Common myeloid progenitor, CD34-positive (primary cell): ENCODE measurements at regions not wholly inside any gene's neighbourhood (a gene's known extent, or its start where the extent isn't known, plus 50 kb on each side); places are given as distances from the start of the nearest gene placed in this dataset.

Source experiments
- CTCF ChIA-PET: fragments of 350-600 bp; sonication (Branson Sonifier 250); formaldehyde crosslinking; loops from one replicate; lab custom pipeline; 2021; ENCODE audit warnings: antibody characterized with exemption; lab: Charles Lee
- POLR2A ChIA-PET: fragments of 350-600 bp; sonication (Branson Sonifier 250); formaldehyde crosslinking; loops from one replicate; lab custom pipeline; 2021; ENCODE audit warnings: antibody characterized with exemption; lab: Charles Lee
- DNase-seq, 3 donors: peaks; one replicate each; pipeline versions ENCODE4 v3.0.0 to v3.0.0-alpha.2; 2013
- H3K27ac ChIP-seq, 2 experiments: 1 replicate in 1 of 2; 2 replicates in 1 of 2; pipeline ENCODE4 v1.7.0; 2013; ENCODE audit warnings: inconsistent platforms in 2 of 2, low read length in 2 of 2, mild to moderate bottlenecking in 2 of 2, low read depth in 1 of 2, moderate library complexity in 1 of 2; ENCODE audit not compliant: severe bottlenecking in 2 of 2, insufficient read depth in 1 of 2, poor library complexity in 1 of 2
- H3K27me3 ChIP-seq, 5 experiments: replicated peaks in 2 of 5; 1 replicate in 3 of 5; 2 replicates in 2 of 5; pipeline versions ENCODE4 v1.6.1 to v1.7.0; 2013; ENCODE audit warnings: low read length in 4 of 5, mild to moderate bottlenecking in 2 of 5, moderate library complexity in 2 of 5, inconsistent platforms in 1 of 5; ENCODE audit not compliant: insufficient read depth in 5 of 5, control insufficient read depth in 4 of 5
- H3K36me3 ChIP-seq, 4 experiments: 1 replicate in 2 of 4; 2 replicates in 2 of 4; pipeline versions ENCODE4 v1.6.1 to v1.7.0; 2013; ENCODE audit warnings: low read length in 3 of 4, control low read depth in 1 of 4, mild to moderate bottlenecking in 1 of 4; ENCODE audit not compliant: control insufficient read depth in 4 of 4, insufficient read depth in 4 of 4
- H3K4me1 ChIP-seq, 4 experiments: 1 replicate in 3 of 4; 2 replicates in 1 of 4; pipeline versions ENCODE4 v1.6.1 to v1.7.1; 2013; ENCODE audit warnings: low read length in 3 of 4, mild to moderate bottlenecking in 3 of 4, control low read depth in 1 of 4, inconsistent platforms in 1 of 4, moderate library complexity in 1 of 4; ENCODE audit not compliant: control insufficient read depth in 4 of 4, insufficient read depth in 4 of 4; ENCODE audit errors: control extremely low read depth in 1 of 4
- H3K4me3 ChIP-seq, 7 experiments: 1 replicate in 4 of 7; 2 replicates in 3 of 7; pipeline versions ENCODE4 v1.5.1 to v1.7.0; 2013; ENCODE audit warnings: mild to moderate bottlenecking in 7 of 7, low read length in 6 of 7, moderate library complexity in 6 of 7, inconsistent platforms in 2 of 7, low read depth in 2 of 7, control low read depth in 1 of 7; ENCODE audit not compliant: insufficient read depth in 4 of 7, control insufficient read depth in 1 of 7; ENCODE audit errors: extremely low read depth in 1 of 7
- H3K9me3 ChIP-seq, 5 experiments: 1 replicate in 4 of 5; 2 replicates in 1 of 5; pipeline versions ENCODE4 v1.6.1 to v1.7.1; 2013; ENCODE audit warnings: low read length in 4 of 5, mild to moderate bottlenecking in 2 of 5, inconsistent platforms in 1 of 5, low read depth in 1 of 5, moderate library complexity in 1 of 5; ENCODE audit not compliant: control insufficient read depth in 4 of 5, insufficient read depth in 2 of 5; ENCODE audit errors: control extremely low read depth in 1 of 5
- WGBS: methylation state at CpG from one replicate; pipeline ENCODE4 v1.1.5; 2013; ENCODE audit not compliant: insufficient coverage; 5-methylcytosine and 5-hydroxymethylcytosine counted together

DNA sequence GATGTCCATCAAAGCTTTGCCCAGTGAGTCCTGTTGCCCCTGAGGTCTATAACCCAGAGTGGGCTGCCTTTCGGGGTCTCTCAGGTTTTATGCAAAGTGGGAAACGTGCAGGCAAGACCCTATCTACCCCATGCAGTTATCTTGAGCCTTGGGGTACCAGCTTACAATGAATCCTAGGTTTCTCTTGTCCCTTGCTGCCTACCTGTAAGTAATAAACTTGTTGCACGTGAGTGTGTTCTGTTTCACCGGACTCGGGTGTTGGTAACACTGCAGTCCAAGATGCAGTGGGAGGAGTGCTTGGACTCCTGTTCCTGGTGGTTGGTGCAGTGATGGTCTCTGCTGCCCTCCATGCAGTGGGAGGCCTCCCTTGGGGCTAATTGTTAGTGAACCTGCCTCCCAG is 85.6 kb upstream of the ALDH1B1 start:
- no peak overlapping the region for H3K27ac ChIP-seq
- no peak for DNase-seq
- H3K36me3 ChIP-seq = no peaks in the 10 kb centered on the region
- peaks cover 0 to 4% (median 0%) of the 10 kb centered on the region in 5 experiments for H3K27me3 ChIP-seq
- peaks cover 0 to 5% (median 0%) of the 10 kb centered on the region in 4 experiments for H3K4me1 ChIP-seq
- ChIA-PET CTCF (no interaction called here), POLR2A (no interaction called here)
- 75% methylated on average over 2 of the region's 5 CpGs for WGBS
- H3K9me3 ChIP-seq = no peaks in the 10 kb centered on the region
- no peak overlapping the region for H3K4me3 ChIP-seq

DNA sequence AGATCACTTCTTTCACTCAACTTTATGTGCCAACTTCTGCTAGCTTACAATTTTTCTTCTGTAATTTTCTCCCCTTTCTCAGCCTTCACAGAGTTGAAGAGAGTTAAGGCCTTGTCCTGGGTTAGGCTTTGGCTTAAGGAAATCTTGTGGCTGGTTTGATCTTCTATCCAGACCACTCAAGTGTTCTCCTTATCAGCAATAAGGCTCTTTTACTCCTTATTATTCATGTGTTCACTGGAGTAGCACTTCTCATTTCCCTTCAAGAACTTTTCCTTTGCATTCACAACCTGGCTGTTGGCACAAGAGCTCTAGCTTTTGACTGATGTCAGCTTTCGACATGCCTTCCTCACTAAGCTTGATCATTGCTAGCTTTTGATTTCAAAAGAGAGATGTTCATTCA is 86.9 kb upstream of the ALDH1B1 start:
- WGBS = no CpG with 5 or more reads among the region's 1 CpG
- CTCF ChIA-PET = no interaction called here

DNA sequence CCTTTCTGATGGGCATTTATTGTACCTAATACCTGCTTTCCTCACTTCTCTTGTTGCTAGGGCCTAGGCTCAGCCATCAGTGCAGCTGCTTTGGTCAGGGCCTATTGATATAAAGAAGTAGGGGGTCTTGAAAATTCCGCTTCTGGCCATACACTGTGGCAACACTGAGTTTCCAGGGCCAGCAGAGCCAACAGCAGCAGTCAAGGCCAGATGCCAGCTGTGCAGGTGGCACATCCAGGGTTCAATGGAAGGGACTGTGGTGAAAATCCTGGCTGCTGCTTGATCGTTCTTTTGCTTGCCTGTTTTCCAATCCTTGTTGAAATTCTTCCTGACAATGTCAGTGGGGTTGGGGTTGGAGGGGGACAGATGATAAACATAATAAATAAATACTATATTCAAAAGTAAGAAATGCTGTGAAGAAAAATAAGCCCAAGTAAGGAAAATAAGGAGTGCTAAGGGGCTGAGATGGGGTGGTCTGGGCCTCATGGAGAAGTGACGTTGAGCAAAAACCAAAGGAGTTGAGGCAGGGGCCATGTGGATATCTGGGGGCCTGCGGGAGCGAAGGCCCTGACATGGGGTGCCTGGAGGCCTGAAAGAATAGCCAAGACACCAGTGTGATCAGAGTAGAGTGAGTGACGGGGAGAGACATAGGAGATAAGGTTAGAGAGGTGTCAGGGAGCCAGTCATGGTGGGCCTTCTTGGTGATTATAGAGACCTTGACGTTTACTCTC is 91.0 kb upstream of the ALDH1B1 start:
- H3K4me3 ChIP-seq = no peak overlapping the region
- ChIA-PET POLR2A (no interaction called here), CTCF (no interaction called here)
- H3K4me1 ChIP-seq = no peaks in the 10 kb centered on the region
- no peaks in the 10 kb centered on the region for H3K27me3 ChIP-seq
- WGBS = 92% methylated on average over 6 of the region's 7 CpGs
- no peak overlapping the region for H3K27ac ChIP-seq
- DNase-seq = no peak
- H3K36me3 ChIP-seq = no peaks in the 10 kb centered on the region
- no peaks in the 10 kb centered on the region for H3K9me3 ChIP-seq

More for the DNA sequence above, 86.9 kb upstream of the ALDH1B1 start:
- H3K27me3 ChIP-seq = peaks cover 0 to 4% (median 0%) of the 10 kb centered on the region in 5 experiments
- H3K4me1 ChIP-seq = peaks cover 0 to under 1% (median 0%) of the 10 kb centered on the region in 4 experiments
- H3K9me3 ChIP-seq = no peaks in the 10 kb centered on the region
- no peak overlapping the region for H3K4me3 ChIP-seq
- H3K27ac ChIP-seq = no peak overlapping the region
- no peak for DNase-seq
- H3K36me3 ChIP-seq = no peaks in the 10 kb centered on the region
- POLR2A ChIA-PET = no interaction called here

DNA sequence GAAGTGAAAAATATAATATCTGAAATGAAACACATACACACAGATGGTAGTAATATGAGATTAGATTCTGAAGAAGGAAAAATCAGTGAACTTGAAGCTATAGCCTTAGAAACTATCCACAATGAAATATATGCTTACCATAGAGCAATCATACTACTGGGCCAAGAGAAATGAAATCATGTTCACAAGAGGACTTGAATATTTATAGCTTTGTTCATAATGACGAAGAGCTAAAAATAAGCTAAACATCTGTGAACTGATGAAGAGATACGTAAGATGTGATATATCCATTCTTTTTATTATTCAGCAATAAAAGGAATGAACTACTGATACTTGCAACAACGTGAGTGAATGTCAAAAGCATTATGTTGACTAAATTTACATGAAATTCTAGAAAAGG is 92.6 kb upstream of the ALDH1B1 start:
- H3K27ac ChIP-seq = no peak overlapping the region
- H3K4me1 ChIP-seq = no peaks in the 10 kb centered on the region
- no peaks in the 10 kb centered on the region for H3K9me3 ChIP-seq
- POLR2A ChIA-PET = no interaction called here
- H3K4me3 ChIP-seq = no peak overlapping the region
- H3K27me3 ChIP-seq = no peaks in the 10 kb centered on the region
- CTCF ChIA-PET = no interaction called here
- DNase-seq = no peak
- H3K36me3 ChIP-seq = no peaks in the 10 kb centered on the region
- WGBS = no CpG with 5 or more reads among the region's 3 CpGs

DNA sequence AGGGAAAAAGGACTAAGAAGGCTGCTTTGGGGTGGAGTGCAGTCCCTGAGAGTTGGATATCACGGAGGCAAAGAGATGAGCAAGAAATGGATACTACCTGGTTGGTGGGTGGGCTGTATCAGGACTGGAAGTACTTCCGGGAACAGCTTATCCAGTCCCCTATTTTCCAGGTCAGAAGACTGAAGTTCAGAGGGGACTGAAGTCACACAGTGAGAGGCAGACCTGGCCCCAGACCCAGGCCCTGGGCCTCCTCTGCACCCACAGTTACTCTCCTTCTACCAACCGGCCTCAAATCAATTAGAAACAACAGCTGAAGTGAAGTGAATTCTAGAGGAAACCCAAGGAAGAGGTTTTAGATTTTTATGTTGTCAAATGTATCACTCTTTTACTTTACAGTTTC is 93.6 kb upstream of the ALDH1B1 start:
- DNase-seq = no peak
- ChIA-PET POLR2A (no interaction called here), CTCF (interaction anchor here (1.0 kb wide), 1 partner anchor 28 kb away, joined by 3 read pairs; no protein-coding TSS in a partner anchor)
- 100% methylated on average over 2 of the region's 3 CpGs for WGBS
- no peaks in the 10 kb centered on the region for H3K36me3 ChIP-seq
- H3K9me3 ChIP-seq = no peaks in the 10 kb centered on the region
- H3K4me1 ChIP-seq = no peaks in the 10 kb centered on the region
- H3K4me3 ChIP-seq = no peak overlapping the region
- peaks cover 0 to 3% (median 0%) of the 10 kb centered on the region in 5 experiments for H3K27me3 ChIP-seq
- H3K27ac ChIP-seq = no peak overlapping the region

DNA sequence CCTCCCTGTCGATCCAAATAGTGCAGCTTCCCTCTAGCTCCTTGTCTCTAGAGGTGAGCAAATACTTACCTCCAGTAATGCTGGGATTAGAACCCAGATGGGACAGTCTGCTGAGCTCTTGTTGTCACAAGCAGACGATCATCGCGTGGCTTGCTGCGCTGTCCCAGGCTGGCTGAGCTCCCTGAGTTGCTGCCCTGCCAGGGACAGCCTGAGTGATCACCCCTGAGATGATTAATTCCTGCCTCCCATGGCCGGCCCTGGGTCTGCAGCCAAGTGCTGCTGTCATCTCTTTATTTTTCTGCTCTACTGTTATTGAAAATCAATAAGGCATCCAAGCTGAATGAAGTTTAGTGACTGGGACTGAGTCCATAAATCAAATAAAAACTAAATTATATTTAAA is 94.0 kb upstream of the ALDH1B1 start:
- Histone ChIP-seq H3K4me1 (no peaks in the 10 kb centered on the region), H3K9me3 (no peaks in the 10 kb centered on the region), H3K27me3 (peaks cover 0 to 4% (median 0%) of the 10 kb centered on the region in 5 experiments), H3K36me3 (no peaks in the 10 kb centered on the region), H3K4me3 (no peak overlapping the region), H3K27ac (no peak overlapping the region)
- DNase-seq = no peak
- ChIA-PET POLR2A (no interaction called here), CTCF (interaction anchor here (1.0 kb wide), 1 partner anchor 29 kb away, joined by 3 read pairs; no protein-coding TSS in a partner anchor)
- WGBS = 95% methylated on average over 5 of the region's 6 CpGs

DNA sequence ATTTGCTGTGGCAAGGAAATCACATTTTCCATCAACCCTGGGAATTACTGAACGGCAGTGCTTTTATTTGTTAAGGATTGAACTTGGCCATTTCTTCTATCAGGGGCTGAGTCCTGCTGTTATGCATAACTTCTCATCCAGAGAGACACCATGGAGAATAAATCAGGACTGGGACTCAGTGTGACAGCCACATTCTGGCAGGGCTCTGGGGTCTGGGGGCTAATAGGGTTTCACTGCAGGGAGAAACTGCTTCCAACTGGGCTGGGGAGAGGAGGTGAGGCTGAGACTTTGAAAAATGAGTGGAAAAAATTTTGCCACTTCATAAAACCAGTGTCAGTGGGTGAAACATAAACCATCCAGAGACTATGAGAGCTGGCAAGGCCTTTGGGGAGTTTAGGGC is 95.7 kb upstream of the ALDH1B1 start:
- ChIA-PET CTCF (no interaction called here), POLR2A (no interaction called here)
- Histone ChIP-seq H3K9me3 (no peaks in the 10 kb centered on the region), H3K36me3 (no peaks in the 10 kb centered on the region), H3K27me3 (peaks cover 0 to 4% (median 0%) of the 10 kb centered on the region in 5 experiments), H3K4me1 (no peaks in the 10 kb centered on the region), H3K27ac (no peak overlapping the region), H3K4me3 (no peak overlapping the region)
- WGBS = 92% methylated on average over 1 of the region's 1 CpG
- DNase-seq = no peak
